Hematopoietic multipotent progenitor cell treated with erythropoietin and hydrocortisone succinate and interleukin-3 and kit ligand, for 4 days (in vitro differentiated cells): ENCODE measurements at regions not wholly inside any gene's neighbourhood (a gene's known extent, or its start where the extent isn't known, plus 50 kb on each side); places are given as distances from the start of the nearest gene placed in this dataset.
"Not testable (repeated sequence)": the region's sequence is repeated elsewhere in the genome, so short reads cannot be mapped to it uniquely, and the experiment has no call there.

ENCODE experiments used
- DNase-seq: peaks from one replicate; pipeline ENCODE4 v3.0.0-alpha.2; 2015

- no peak for DNase-seq
These were observed 110.7 kb upstream of the GZMB start for GRCh38 chr14:24744641-24745040.

- peak; percentile 13 for DNase-seq
These were observed 107.9 kb upstream of the GZMB start for GRCh38 chr14:24741871-24742270.

GRCh38 chr14:24735984-24736630 is 102.1 kb upstream of the GZMB start:
- DNase-seq = no peak

- DNase-seq = peak; percentile 85
These were observed 101.0 kb upstream of the GZMB start for GRCh38 chr14:24734917-24735500.

- no peak for DNase-seq
These were observed 92.5 kb upstream of the GZMB start for GRCh38 chr14:24726480-24726879.

- DNase-seq = no peak
These were observed 91.3 kb upstream of the GZMB start for GRCh38 chr14:24725311-24725710.

GRCh38 chr14:24721775-24722174 is 87.8 kb upstream of the GZMB start:
- DNase-seq = no peak

GRCh38 chr14:24715239-24715638 is 81.2 kb upstream of the GZMB start:
- no peak for DNase-seq

GRCh38 chr14:24713404-24713803 is 79.4 kb upstream of the GZMB start:
- no peak for DNase-seq

GRCh38 chr14:24712909-24713308 is 78.9 kb upstream of the GZMB start:
- DNase-seq = no peak

- no peak for DNase-seq
These were observed 78.4 kb upstream of the GZMB start for GRCh38 chr14:24712374-24712773.

GRCh38 chr14:24710403-24711112 is 76.6 kb upstream of the GZMB start:
- DNase-seq = peak; percentile 85

GRCh38 chr14:24708684-24709083 is 74.7 kb upstream of the GZMB start:
- no peak for DNase-seq

GRCh38 chr14:24706351-24706750 is 72.4 kb upstream of the GZMB start:
- no peak for DNase-seq

GRCh38 chr14:24705840-24706239 is 71.8 kb upstream of the GZMB start:
- no peak for DNase-seq

GRCh38 chr14:24701062-24701461 is 67.1 kb upstream of the GZMB start:
- DNase-seq = peak; percentile 41

- DNase-seq = no peak
These were observed 66.5 kb upstream of the GZMB start for GRCh38 chr14:24700511-24700910.

- DNase-seq = peak; percentile 65
These were observed 65.1 kb upstream of the GZMB start for GRCh38 chr14:24699052-24699451.

GRCh38 chr14:24696280-24696920 is 62.4 kb upstream of the GZMB start:
- DNase-seq = not testable (repeated sequence)

- peak; percentile 82 for DNase-seq
These were observed 61.6 kb upstream of the GZMB start for GRCh38 chr14:24695265-24696241.

GRCh38 chr14:24694680-24695079 is 60.7 kb upstream of the GZMB start:
- DNase-seq = no peak

GRCh38 chr14:24693983-24694382 is 60.0 kb upstream of the GZMB start:
- no peak for DNase-seq

GRCh38 chr14:24693353-24693737 is 59.4 kb upstream of the GZMB start:
- no peak for DNase-seq
